Peyer's patch (tissue), 4 donors: ENCODE measurements at regions not wholly inside any gene's neighbourhood (a gene's known extent, or its start where the extent isn't known, plus 50 kb on each side); places are given as distances from the start of the nearest gene placed in this dataset.
A peak's percentile ranks its signal among the peaks of the same experiment; 100 is the strongest.

Experiments
- DNase-seq, 3 donors: peaks; one replicate each; pipeline ENCODE4 v3.0.0-alpha.2; 2017 to 2019
- H3K27ac ChIP-seq, 4 donors: fragments of 200-600 bp; sonication (generic); one replicate each; pipeline ENCODE4 v1.5.1; 2016 to 2019
- H3K27me3 ChIP-seq, 2 donors: fragments of 200-600 bp; sonication (generic); one replicate each; pipeline ENCODE4 v1.5.1; 2019
- H3K36me3 ChIP-seq, 3 donors: fragments of 200-600 bp; sonication (generic); one replicate each; pipeline ENCODE4 v1.5.1; 2016 to 2019
- H3K4me1 ChIP-seq, 4 donors: fragments of 200-600 bp; sonication (generic); one replicate each; pipeline ENCODE4 v1.5.1; 2016 to 2019
- H3K4me3 ChIP-seq, 4 donors: fragments of 200-600 bp; sonication (generic); 1 replicate in 3 of 4; 2 replicates in 1 of 4; pipeline ENCODE4 v1.5.1; 2016 to 2019; ENCODE audit warnings: mild to moderate bottlenecking in 1 of 4
- H3K9me3 ChIP-seq, 4 donors: fragments of 200-600 bp; sonication (generic); one replicate each; pipeline ENCODE4 v1.5.1; 2016 to 2019; ENCODE audit warnings: mild to moderate bottlenecking in 1 of 4
- CTCF ChIP-seq, 6 experiments: fragments of 450-650 bp in 4 of 6; fragments of 200-600 bp in 2 of 6; sonication (generic) in 1 of 6; IDR thresholded peaks; one replicate each; pipeline ENCODE4 v1.5.1; 2017 to 2019; ENCODE audit warnings: antibody characterized with exemption in 6 of 6, mild to moderate bottlenecking in 3 of 6, moderate library complexity in 1 of 6
- POLR2A ChIP-seq, 2 donors: fragments of 450-650 bp; IDR thresholded peaks; one replicate each; pipeline ENCODE4 v1.5.1; 2017; ENCODE audit warnings: antibody characterized with exemption in 2 of 2, mild to moderate bottlenecking in 2 of 2, moderate library complexity in 2 of 2

- Histone ChIP-seq H3K36me3 (no peaks in the 10 kb centered on the region), H3K9me3 (no peaks in the 10 kb centered on the region), H3K27ac (peak overlapping the region in 1 of 4 donors; percentile 64), H3K4me3 (no peak overlapping the region), H3K4me1 (no peaks in the 10 kb centered on the region), H3K27me3 (no peaks in the 10 kb centered on the region)
- TF ChIP-seq POLR2A (IDR thresholded peaks at IDR 0.05): no peak
- TF ChIP-seq CTCF (IDR thresholded peaks at IDR 0.05): no peak
- no peak for DNase-seq
Observed at GRCh38 chr13:109655611-109656010, 130.8 kb downstream of the IRS2 start.

GRCh38 chr13:109655206-109655600, 131.2 kb downstream of the IRS2 start:
- Histone ChIP-seq H3K9me3 (no peaks in the 10 kb centered on the region), H3K36me3 (no peaks in the 10 kb centered on the region), H3K27me3 (no peaks in the 10 kb centered on the region), H3K4me1 (no peaks in the 10 kb centered on the region), H3K4me3 (no peak overlapping the region), H3K27ac (peak overlapping the region in 2 of 4 donors; percentile 60 to 64)
- TF ChIP-seq CTCF (IDR thresholded peaks at IDR 0.05): no peak
- TF ChIP-seq POLR2A (IDR thresholded peaks at IDR 0.05): no peak
- DNase-seq: no peak

GRCh38 chr13:109654341-109655205, 131.8 kb downstream of the IRS2 start:
- Histone ChIP-seq H3K4me1 (no peaks in the 10 kb centered on the region), H3K9me3 (no peaks in the 10 kb centered on the region), H3K36me3 (no peaks in the 10 kb centered on the region), H3K27me3 (no peaks in the 10 kb centered on the region), H3K4me3 (no peak overlapping the region), H3K27ac (peak overlapping the region in 2 of 4 donors; percentile 60 to 64)
- DNase-seq: no peak
- no peak for TF ChIP-seq CTCF (IDR thresholded peaks at IDR 0.05)
- no peak for TF ChIP-seq POLR2A (IDR thresholded peaks at IDR 0.05)

GRCh38 chr13:109652531-109652930, 133.9 kb downstream of the IRS2 start:
- Histone ChIP-seq H3K4me1 (no peaks in the 10 kb centered on the region), H3K27me3 (no peaks in the 10 kb centered on the region), H3K4me3 (no peak overlapping the region), H3K36me3 (no peaks in the 10 kb centered on the region), H3K9me3 (no peaks in the 10 kb centered on the region), H3K27ac (peak overlapping the region in 1 of 4 donors; percentile 38)
- no peak for DNase-seq
- TF ChIP-seq POLR2A (IDR thresholded peaks at IDR 0.05) (no peak), CTCF (IDR thresholded peaks at IDR 0.05) (no peak)

- Histone ChIP-seq H3K4me3 (no peak overlapping the region), H3K27ac (peak overlapping the region in 1 of 4 donors; percentile 38), H3K36me3 (no peaks in the 10 kb centered on the region), H3K9me3 (no peaks in the 10 kb centered on the region), H3K4me1 (no peaks in the 10 kb centered on the region), H3K27me3 (no peaks in the 10 kb centered on the region)
- DNase-seq: peak in 1 of 3 donors; percentile 50
- TF ChIP-seq POLR2A (IDR thresholded peaks at IDR 0.05) (no peak), CTCF (IDR thresholded peaks at IDR 0.05) (no peak)
Observed at GRCh38 chr13:109651854-109652253, 134.5 kb downstream of the IRS2 start.
